Effector CD8-positive, alpha-beta T cell (primary cell): ENCODE measurements at regions not wholly inside any gene's neighbourhood (a gene's known extent, or its start where the extent isn't known, plus 50 kb on each side); places are given as distances from the start of the nearest gene placed in this dataset.
"Not testable (repeated sequence)": the region's sequence is repeated elsewhere in the genome, so short reads cannot be mapped to it uniquely, and the experiment has no call there.

ENCODE experiments used
- DNase-seq: peaks from one replicate; lab custom pipeline; 2025; lab: John Stamatoyannopoulos, UW

DNA sequence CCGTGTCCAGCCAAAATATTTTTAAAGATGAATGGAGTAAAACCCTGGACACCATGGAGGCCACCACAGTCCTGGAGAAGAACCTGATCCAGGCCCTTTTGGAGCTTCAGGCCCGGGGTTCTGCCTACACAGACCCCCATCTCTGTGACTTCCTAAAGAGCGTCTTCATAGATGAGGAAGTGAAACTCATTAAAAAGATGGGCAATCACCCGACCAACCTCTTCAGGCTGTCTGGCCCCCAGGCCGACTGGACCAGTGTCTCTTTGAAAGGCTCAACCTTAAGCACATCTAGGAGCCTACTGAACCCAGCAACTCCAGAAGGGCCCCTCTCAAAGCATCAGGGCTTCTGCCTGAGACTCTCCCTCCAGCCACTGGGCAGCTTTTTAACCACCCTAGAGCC is 107.9 kb upstream of the FAM174B start:
- no peak for DNase-seq

DNA sequence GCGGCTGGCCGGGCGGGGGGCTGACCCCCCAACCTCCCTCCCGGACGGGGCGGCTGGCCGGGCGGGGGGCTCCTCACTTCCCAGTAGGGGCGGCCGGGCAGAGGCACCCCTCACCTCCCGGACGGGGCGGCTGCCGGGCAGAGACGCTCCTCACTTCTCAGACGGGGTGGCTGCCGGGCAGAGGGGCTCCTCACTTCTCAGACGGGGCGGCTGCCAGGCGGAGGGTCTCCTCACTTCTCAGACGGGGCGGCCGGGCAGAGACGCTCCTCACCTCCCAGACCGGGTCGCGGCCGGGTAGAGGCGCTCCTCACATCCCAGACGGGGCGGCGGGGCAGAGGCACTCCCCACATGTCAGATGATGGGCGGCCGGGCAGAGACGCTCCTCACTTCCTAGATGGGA is 112.6 kb upstream of the FAM174B start:
- not testable (repeated sequence) for DNase-seq

DNA sequence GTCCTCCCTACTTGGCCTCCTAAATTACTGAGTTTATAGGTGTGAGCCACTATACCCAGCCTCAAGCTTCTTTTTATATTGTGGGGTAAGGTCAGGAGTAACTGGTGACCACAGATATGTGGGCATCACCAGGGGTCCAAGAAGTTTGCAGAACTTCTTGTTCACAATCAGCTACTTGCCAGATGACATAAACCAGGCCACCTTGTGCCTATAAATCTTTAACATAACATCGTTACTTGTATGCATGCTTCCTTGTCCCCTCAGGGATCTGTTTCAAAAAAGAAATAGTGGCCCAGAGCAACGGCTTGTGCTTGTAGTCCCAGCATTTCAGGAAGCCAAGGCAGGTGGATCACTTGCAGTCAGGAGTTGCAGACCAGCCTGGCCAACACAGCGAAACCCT is 115.1 kb upstream of the FAM174B start:
- DNase-seq: no peak

DNA sequence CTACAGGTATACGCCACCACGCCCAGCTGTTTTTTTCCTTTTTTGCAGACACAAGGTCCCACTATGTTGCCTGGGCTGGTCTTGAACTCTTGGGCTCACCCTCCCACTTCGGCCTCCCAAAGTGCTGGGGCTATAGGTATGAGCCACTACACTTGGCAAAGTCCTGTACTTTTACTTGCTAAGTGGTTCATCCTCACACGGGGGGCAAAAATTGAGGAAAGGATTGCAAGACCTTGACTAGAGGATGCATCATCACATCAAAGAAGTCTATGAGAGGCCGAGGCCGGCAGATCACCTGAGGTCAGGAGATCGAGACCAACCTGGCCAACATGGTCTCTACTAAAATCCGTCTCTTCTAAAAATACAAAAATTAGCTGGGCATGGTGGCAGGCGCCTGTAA is 116.5 kb upstream of the FAM174B start:
- DNase-seq: no peak

DNA sequence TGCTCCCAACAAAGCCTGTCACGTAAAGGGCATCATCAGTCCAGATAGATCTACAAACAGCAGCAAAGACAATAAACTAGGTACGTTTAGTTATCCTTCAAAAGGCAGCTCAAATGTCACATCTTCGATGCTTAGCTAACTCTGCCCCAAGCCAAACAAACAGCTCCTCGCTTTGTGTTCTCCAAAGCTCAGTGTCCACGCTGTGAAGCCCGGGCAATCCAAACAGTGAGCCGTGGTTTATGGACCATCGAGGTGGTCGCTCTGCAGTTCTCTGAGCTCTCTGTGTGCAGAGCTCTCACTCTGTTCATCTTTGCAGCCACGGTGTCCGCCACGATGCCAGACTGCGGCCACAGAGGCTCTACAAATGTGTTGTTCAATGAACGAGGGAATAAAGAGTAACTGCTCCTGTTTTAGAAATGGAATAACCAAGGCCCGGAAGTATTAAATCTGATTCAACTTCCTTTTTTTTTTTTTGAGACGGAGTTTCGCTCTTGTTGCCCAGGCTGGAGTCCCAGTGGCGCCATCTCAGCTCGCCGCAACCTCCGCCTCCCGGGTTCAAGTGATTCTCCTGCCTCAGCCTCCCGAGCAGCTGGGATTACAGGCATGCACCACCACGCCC is 117.2 kb upstream of the FAM174B start:
- DNase-seq: no peak

DNA sequence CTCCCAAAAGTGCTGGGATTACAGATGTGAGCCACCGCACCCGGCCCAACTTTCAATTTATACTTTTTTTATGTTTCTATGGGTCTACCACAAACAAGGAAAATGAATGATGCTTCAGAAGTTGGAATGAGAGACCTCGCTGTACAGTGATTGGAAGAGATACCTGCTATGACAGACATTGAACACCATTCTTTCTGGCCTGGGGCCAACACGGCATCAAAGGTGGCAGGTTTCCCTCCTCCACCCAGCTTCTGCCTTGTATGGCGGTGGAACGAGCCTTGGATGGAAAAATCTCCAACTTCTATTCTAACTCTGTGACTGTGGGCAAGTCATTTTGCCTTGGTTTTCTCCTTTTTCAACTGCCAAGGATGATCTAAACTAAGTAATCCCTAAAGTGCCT is 117.8 kb upstream of the FAM174B start:
- no peak for DNase-seq

DNA sequence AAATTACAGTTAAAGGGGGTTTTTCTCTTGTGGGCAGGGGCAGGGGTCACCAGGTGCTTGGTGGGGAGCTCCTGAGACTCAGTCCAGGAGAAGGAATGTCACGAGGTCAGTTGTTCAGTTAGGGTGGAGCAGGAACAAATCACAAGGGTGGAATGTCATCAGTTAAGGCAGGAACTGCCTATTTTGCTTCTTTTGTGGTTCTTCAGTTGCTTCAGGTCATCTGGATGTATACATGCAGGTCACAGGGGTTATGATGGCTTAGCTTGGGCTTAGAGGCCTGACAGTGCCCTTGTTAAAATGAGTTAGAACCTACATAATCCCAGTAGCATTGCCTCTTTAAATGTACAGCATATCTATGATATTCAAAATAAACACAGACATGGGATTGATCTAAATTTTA is 120.2 kb upstream of the CHD2 start:
- no peak for DNase-seq

DNA sequence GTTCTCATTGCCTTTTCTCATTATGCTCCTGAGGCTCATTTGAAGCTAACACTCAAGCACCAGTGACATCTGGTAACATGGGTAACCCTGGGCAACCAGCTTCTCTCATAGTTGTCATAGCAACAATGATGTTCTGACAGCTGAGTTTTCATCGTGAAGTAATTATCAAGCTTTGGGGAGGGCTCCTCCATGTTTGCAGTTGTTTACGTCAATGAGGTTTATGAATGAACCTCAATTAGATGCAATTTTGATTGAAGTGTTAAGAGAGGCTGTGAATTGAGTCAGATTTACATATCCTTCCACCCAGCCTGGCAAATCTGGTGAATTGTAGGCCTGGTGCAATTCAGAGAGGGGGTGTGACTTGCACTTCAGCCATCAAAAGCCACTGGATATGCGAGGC is 119.3 kb upstream of the CHD2 start:
- DNase-seq: no peak

DNA sequence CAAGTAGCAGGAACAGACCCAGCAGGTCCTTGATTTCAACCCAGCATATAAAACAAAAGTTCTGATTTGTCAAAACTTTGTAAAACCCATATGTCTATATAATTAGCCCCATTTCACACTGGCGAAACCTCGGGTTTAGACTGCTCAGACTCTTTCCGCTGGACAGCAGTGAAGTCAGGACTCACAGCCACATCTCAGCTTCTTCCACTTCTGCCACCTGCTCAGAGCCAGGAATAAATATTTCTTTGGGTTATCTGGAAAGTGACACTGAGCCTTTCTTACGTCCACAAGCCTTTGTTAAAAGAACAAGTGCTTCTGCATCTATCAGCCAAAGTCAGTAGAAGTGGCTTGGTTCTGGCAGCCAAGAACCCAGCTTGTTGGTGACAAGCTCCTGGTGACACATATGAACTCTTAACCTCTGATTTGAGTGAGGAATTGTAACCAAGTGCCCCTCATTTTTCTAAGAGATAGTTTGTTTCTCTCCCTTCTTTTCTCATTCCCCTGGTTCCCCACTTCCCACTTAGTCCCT is 118.1 kb upstream of the CHD2 start:
- no peak for DNase-seq

DNA sequence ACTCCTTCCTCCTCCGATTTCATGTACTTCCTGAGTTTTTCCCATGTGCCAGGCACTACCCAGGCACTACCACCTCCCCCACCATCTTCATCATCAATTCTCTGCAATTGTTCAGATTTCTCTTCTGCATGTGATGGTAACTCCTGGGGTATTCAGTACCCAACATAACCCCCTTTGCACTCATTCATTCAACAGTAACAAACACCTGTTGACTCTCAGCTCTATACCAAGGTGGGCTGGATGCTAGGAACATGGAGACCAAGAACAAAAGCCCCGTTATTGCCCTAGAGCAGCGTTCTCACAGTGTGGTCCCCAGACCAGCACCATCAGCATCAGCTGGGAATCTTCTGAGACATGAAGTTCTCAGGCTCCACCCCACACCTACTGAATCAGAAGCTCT is 113.0 kb upstream of the CHD2 start:
- DNase-seq: no peak

DNA sequence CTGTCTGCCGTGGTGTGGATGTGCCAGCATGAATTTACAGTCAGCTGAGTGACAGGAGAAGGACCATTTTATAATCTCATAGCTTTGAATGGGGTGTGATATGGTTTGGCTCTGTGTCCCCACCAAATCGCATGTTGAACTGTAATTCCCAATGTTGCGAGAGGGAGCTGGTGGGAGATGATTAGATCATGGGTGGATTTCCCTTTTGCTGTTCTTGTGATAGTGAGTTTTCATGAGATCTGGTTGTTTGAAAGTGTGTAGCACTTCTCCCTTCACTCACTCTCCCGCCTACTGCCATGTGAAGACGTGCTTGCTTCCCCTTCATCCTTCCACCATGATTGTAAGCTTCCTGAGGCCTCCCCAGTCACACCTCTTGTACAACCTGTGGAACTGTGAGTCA is 111.9 kb upstream of the CHD2 start:
- DNase-seq: no peak

DNA sequence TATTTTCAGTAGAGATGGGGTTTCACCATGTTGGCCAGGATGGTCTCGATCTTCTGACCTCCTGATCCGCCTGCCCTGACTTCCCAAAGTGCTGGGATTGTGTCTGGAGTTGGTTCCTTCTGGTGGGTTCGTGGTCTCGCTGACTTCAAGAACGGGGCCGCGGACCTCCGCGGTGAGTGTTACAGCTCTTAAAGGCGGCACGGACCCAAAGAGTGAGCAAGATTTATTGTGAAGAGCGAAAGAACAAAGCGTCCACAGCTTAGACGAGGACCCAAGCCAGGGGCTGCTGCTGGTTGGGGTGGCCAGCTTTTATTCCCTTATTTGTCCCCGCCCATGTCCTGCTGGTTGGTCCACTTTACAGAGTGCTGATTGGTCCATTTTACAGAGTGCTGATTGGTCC is 111.3 kb upstream of the CHD2 start:
- DNase-seq: not testable (repeated sequence)

DNA sequence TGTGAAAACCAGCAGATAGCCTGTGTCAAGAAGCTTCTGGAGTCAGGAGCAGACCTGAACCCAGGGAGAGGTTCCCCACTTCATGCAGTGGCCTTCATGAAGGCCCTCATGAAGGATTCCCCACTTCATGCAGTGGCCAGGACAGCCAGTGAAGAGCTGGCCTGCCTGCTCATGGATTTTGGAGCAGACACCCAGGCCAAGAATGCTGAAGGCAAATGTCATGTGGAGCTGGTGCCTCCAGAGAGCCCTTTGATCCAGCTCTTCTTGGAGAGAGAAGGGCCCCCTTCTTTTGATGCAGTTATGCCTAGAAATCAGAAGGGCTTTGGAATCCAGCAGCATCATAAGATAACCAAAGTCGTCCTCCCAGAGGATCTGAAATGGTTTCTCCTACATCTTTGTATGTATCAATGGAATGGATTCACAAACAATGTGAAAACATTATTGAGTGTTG is 103.9 kb upstream of the CHD2 start:
- DNase-seq: no peak

DNA sequence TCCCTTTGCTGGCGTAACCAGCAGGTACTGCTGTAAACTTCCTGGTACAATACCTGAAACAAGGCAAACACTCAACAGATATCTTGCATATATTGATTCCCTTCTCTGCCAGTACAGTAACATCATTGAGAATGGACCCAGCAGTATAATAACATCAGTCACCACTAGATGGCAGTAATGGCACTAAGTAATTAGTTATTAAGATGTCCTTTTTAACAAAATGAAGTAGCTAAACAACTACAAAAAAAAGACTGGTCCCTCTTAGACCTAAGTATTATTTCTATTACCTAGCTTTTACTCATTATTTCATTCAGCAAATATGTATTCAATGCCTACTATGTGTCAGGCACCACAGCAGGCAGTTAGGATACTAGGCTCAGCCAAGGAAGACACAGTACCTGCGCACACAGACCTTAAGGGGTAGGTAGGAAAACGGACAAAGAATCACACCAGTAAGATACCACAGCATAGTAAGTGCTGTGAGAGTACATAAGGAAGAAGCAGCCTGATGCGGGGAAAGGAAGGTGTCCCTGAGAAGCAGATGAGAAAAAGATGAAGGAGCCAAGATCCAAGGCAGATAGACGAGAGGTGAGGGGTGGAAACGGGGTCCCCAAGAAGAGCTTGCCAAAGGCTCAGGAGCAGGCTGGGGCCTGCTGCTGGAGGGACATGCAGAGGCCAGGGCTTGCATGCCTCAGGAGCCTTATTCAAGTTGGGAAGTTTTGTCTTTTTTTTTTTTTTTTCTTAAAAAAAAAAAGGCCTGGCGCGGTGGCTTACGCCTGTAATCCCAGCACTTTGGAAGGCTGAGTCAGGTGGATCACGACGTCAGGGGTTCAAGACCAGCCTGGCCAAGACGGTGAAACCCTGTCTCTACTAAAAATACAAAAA is 102.7 kb upstream of the CHD2 start:
- no peak for DNase-seq

DNA sequence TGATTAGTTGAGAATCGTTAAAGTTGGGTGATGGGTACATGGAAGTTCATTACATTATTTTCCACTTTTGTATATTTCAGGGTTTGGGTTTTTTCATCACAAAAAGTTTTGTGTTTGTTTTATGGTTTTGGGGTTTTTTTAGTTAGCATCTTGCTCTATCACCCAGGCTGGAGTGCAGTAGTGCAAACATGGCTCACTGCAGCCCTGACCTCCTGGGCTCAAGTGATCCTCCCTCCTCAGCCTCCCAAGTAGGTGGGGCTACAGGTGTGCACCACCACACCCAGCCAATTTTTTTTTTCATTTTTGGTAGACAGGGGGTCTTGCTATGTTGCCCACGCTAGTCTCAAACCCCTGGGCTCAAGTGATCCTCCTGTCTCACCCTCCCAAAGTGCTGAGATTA is 100.1 kb upstream of the CHD2 start:
- no peak for DNase-seq

DNA sequence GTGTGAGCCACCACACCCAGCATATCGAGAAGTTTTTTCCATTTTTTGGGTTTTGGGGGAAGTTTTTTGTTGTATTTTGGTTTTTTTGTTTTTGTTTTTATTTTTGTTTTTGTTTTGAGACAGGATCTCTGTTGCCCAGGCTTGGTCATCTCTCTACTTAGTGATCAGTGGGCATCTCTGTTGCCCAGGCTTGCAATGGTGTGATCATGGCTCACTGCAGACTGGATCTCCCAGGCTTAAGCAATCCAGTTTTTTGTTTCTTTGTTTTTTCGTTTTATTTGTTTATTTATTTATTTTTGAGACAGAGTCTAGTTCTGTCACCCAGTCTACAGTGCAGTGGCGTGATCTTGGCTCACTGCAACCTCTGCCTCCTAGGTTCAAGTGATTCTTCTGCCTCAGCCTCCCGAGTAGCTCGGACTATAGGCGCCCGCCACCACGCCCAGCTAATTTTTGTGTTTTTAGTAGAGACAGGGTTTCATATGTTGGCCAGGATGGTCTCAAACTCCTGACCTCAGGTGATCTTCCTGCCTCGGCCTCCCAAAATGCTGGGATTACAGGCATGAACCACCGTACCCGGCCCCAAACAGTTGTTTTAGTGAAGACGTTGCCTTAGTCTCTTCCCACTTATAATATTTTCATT is 99.6 kb upstream of the CHD2 start:
- DNase-seq: not testable (repeated sequence)

DNA sequence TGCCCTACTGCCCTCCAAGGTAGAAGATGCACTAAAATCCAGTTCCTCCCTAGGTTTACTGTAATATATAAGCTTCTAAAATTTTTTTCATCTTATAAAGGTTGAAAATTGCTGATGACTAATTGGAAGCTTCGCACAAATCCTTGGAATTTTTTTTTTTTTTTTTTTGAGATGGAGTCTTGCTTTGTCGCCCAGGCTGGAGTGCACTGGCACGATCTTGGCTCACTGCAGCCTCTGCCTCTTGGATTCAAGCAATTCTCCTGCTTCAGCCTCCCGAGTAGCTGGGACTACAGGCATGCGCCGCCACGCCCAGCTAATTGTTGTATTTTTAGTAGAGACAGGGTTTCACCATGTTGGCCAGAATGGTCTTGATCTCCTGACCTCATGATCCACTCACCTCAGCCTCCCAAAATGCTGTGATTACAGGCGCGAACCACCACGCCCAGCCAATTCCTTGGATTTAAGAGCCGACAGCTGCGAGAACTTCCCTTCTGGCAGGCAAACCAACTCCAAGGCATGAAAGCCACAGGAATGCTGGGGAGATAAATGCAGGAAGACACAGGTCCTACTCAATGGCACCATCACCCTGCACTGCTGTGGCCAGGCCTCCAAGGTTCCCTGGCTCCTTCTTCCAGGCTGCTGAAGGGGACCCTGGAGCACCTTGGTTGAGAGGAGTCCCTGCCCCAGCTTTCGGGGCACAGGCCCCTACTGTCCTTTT is 98.9 kb upstream of the CHD2 start:
- DNase-seq: not testable (repeated sequence)

DNA sequence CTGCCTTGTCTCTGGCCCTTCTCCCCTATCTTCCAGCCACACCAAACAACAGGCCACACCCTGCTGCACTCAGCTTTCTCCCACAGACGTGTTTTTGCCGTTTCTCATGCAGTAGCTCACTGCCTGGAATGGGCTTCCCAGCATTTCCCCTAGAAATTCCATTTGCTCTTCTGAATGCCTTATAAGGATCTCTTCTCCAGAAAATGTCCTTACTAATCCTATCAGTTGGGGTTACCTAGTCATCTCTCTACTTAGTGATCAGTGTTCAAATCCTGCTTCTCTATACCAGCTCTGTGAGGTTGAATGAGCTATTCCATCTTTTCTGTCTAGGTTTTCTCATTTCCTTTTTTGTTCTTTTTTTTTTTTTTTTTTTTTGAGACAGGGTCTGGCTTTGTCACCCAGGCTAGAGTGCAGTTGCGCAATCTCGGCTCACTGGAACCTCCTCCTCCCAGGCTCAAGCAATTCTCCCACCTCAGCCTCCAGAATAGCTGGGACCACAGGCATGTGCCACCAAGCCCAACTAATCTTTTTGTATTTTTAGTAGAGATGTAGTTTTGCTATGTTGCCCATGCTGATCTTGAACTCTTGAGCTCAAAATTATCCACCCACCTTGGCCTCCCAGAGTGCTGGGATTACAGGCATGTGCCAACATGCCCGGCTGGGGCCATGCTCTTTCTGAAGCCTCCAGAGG is 98.2 kb upstream of the CHD2 start:
- DNase-seq: no peak

DNA sequence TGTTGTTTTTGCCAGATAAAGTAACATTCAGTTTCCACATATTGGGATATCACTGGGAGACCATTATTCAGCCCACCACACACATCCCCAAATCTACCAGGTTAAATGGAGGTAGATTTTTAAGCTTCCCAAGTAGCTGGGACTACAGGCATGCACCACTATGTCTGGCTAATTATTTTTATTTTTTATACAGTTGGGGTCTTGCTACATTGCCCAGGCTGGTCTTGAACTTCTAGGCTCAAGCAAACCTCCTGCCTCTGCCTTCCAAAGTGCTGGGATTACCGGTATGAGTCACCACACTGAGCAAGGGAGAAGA is 96.6 kb upstream of the CHD2 start:
- no peak for DNase-seq

DNA sequence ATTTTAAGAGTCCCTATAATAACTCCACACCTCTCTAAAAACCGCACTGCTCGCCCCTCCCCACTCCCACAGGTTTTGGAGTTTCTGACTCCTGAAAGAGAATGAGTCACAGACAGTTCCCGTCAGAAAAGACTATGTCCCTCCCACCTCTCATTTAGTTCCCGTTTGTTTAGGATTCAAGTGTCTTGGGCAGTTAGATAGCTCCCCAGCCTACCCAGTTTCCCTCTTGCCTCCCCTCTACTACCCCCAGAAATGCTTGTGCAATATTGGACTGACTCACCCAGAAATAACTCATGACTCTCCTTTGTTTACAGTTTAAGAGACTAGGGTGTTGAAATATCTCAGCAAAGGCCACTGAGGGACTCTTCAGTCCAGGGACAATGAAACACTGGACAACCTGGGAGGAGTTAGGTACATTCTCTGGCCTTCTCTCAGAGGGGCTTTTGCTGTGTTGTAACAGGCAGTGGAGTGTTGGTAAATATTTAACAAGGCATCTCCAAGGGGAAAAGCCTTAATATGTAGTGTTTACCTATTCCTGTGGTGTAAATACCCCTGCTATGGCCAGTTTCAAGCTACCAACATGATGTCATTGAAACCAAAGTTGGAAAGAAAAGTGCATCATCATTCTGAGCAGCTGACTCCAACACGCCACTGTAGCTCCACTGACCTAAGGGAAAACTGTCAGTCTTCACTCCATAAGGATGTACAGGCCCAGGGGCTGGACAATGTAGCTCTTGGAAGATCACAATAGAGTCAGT is 96.1 kb upstream of the CHD2 start:
- no peak for DNase-seq

DNA sequence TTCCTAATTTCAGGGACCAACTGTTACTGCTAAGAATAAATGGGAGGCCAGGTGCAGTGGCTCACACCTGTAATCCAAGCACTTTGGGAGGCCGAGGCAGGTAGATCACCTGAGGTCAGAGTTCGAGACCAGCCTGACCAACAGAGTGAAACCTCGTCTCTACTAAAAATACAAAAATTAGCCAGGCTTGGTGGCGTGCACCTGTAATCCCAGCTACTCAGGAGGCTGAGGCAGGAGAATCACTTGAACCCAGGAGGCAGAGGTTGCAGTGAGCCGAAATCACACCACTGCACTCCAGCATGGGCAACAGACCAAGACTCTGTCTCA is 95.6 kb upstream of the CHD2 start:
- not testable (repeated sequence) for DNase-seq
